Ovary (tissue), 7 donors: ENCODE measurements at regions not wholly inside any gene's neighbourhood (a gene's known extent, or its start where the extent isn't known, plus 50 kb on each side); places are given as distances from the start of the nearest gene placed in this dataset.

Experiments used
- DNase-seq, 5 donors: peaks; one replicate each; pipeline ENCODE4 v3.0.0-alpha.2; 2019 to 2020
- H3K27ac ChIP-seq, 2 donors: fragments of 200-600 bp; one replicate each; pipeline versions ENCODE4 v1.5.1 to v1.8.0; 2019 to 2022
- H3K27me3 ChIP-seq: fragments of 200-600 bp; one replicate; pipeline ENCODE4 v1.8.0; 2022
- H3K36me3 ChIP-seq: fragments of 200-600 bp; sonication (generic); one replicate; pipeline ENCODE4 v1.5.1; 2019
- H3K4me1 ChIP-seq: one replicate; pipeline ENCODE4 v1.8.1; 2013; ENCODE audit warnings: mild to moderate bottlenecking, moderate library complexity; ENCODE audit not compliant: insufficient read depth
- H3K4me3 ChIP-seq: fragments of 200-600 bp; sonication (generic); one replicate; pipeline ENCODE4 v1.5.1; 2017
- H3K9me3 ChIP-seq, 2 donors: fragments of 200-600 bp in 1 of 2; sonication (generic) in 1 of 2; one replicate each; pipeline versions ENCODE4 v1.5.1 to v1.8.1; 2013 to 2019; ENCODE audit warnings: mild to moderate bottlenecking in 1 of 2, moderate library complexity in 1 of 2
- EP300 ChIP-seq: sonication (generic); formaldehyde crosslinking; IDR thresholded peaks from one replicate; pipeline ENCODE4 v1.6.1; 2017; ENCODE audit warnings: antibody characterized with exemption
- POLR2A ChIP-seq: fragments of 450-650 bp; IDR thresholded peaks from one replicate; pipeline ENCODE4 v1.6.1; 2017; ENCODE audit warnings: antibody characterized with exemption, mild to moderate bottlenecking, moderate library complexity
- WGBS, 3 donors: extraction: QIAGEN DNeasy Blood & Tissue Kit in 1 of 3; methylation state at CpG; one replicate each; pipeline versions ENCODE4 v1.1.5 to v1.1.7; 2013 to 2017; 5-methylcytosine and 5-hydroxymethylcytosine counted together
- intact Hi-C, 4 donors: fragments of 100-400 bp; cut with DNase I; formaldehyde crosslinking; loops; one replicate each; pipeline versions ENCODE4 v1.11.0 to v1.15.1; 2022 to 2023
- TF ChIP-seq, protein P1 (sequence below), 3 donors: fragments of 450-650 bp in 2 of 3; fragments of 200-600 bp in 1 of 3; IDR thresholded peaks; one replicate each; pipeline versions ENCODE4 v1.5.1 to v1.8.0; 2016 to 2022; ENCODE audit warnings: antibody characterized with exemption in 3 of 3, mild to moderate bottlenecking in 1 of 3
- donor health status: DM: no; HTN: no; CAD: no; lungs with moderate emphysema.
- donor health status: DM: no; HTN: no; CAD: no.
- donor health status: Bipolar disorder and iron deficiency.
- donor health status: DM: no; HTN: no; CAD: no.
- donor health status: DM: yes; HTN: yes; CAD: no.

DNA sequence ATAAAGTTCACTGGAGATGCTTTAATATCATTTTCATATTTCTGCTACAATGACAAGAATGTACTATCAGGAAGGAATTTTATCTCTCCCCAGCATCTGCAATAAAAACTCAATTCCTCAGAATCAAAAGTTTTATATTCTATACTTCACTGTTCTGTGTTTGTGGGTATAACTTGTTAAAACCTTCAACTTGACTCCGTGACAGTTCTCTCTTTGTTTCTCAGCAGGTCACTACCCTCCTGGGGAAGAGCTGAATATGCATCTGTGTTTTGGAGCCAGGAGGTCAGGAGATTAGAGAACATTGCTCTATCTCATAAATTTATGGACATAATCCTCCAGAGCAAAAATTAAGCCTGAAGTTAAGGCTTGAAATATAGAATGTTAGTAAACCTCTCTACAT is 411.4 kb downstream of the TRIB2 start:
- no peaks in the 10 kb centered on the region for H3K9me3 ChIP-seq
- TF ChIP-seq, protein P1, sequence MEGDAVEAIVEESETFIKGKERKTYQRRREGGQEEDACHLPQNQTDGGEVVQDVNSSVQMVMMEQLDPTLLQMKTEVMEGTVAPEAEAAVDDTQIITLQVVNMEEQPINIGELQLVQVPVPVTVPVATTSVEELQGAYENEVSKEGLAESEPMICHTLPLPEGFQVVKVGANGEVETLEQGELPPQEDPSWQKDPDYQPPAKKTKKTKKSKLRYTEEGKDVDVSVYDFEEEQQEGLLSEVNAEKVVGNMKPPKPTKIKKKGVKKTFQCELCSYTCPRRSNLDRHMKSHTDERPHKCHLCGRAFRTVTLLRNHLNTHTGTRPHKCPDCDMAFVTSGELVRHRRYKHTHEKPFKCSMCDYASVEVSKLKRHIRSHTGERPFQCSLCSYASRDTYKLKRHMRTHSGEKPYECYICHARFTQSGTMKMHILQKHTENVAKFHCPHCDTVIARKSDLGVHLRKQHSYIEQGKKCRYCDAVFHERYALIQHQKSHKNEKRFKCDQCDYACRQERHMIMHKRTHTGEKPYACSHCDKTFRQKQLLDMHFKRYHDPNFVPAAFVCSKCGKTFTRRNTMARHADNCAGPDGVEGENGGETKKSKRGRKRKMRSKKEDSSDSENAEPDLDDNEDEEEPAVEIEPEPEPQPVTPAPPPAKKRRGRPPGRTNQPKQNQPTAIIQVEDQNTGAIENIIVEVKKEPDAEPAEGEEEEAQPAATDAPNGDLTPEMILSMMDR (IDR thresholded peaks at IDR 0.05) = no peak
- TF ChIP-seq EP300 (no peak), POLR2A (no peak)
- H3K4me1 ChIP-seq = no peaks in the 10 kb centered on the region
- no peak for DNase-seq
- no peaks in the 10 kb centered on the region for H3K36me3 ChIP-seq
- H3K27me3 ChIP-seq = no peaks in the 10 kb centered on the region
- intact Hi-C loops = no loop called here
- H3K4me3 ChIP-seq = no peak overlapping the region
- H3K27ac ChIP-seq = no peak overlapping the region
- 47 to 74% (median 61%) methylated on average over 1 of the region's 1 CpG for WGBS, 3 donors

DNA sequence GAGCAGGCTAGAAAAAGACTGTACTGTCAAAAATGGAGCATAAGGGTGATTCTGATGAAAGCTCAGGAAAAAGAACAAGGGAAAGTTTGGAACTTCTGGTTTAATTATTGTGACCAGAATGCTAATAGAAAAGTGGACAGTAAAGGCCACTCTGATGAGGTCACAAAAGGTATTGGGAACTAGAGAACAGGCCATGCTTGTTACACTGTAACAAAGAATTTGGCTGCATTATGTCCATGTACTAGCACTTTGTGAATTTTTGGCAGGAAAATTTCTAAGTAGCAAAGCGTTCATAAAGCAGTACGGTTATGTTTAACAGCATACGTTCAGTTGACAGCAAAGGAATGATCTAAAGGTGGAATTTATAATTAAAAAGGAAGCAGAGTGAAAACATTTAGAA is 418.6 kb downstream of the TRIB2 start:
- no peak overlapping the region for H3K4me3 ChIP-seq
- no peaks in the 10 kb centered on the region for H3K27me3 ChIP-seq
- H3K9me3 ChIP-seq = no peaks in the 10 kb centered on the region
- TF ChIP-seq POLR2A (no peak), EP300 (no peak)
- TF ChIP-seq, protein P1 (IDR thresholded peaks at IDR 0.05) = no peak
- no peak overlapping the region for H3K27ac ChIP-seq
- intact Hi-C loops = no loop called here
- DNase-seq = no peak
- H3K36me3 ChIP-seq = no peaks in the 10 kb centered on the region
- WGBS, 3 donors = 60 to 66% (median 61%) methylated on average over 3 of the region's 3 CpGs
- no peaks in the 10 kb centered on the region for H3K4me1 ChIP-seq

DNA sequence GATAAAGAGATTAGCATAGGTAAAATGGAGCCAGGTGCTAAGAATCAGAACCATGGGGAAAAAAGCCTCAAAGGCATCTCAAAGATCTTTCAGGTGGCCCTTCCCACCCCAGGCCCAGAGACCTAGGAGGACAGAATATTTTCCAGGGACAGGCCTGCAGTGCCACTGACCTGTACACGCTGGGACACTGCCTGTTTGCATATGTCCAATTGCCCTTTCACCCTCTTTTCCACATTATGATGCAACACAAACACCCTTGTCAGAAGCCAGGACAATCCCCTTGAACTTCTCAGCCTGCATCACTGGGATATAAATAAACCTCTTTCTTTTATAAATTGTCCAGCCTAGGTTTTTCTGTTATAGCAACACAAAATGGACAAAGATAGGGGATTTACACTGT is 419.1 kb downstream of the TRIB2 start:
- no peak overlapping the region for H3K4me3 ChIP-seq
- TF ChIP-seq EP300 (no peak), POLR2A (no peak)
- TF ChIP-seq, protein P1 (IDR thresholded peaks at IDR 0.05) = no peak
- WGBS, 3 donors = 50 to 79% (median 54%) methylated on average over 1 of the region's 1 CpG
- H3K36me3 ChIP-seq = no peaks in the 10 kb centered on the region
- no peaks in the 10 kb centered on the region for H3K27me3 ChIP-seq
- no peaks in the 10 kb centered on the region for H3K4me1 ChIP-seq
- H3K9me3 ChIP-seq = no peaks in the 10 kb centered on the region
- no peak for DNase-seq
- H3K27ac ChIP-seq = no peak overlapping the region
- intact Hi-C loops = no loop called here

GRCh38 chr2:13137679-13138078 is 420.9 kb downstream of the TRIB2 start:
- Histone ChIP-seq H3K4me3 (no peak overlapping the region), H3K9me3 (no peaks in the 10 kb centered on the region), H3K27me3 (no peaks in the 10 kb centered on the region), H3K36me3 (no peaks in the 10 kb centered on the region), H3K27ac (no peak overlapping the region), H3K4me1 (no peaks in the 10 kb centered on the region)
- no peak for TF ChIP-seq POLR2A
- TF ChIP-seq, protein P1 (IDR thresholded peaks at IDR 0.05) = no peak
- no peak for TF ChIP-seq EP300
- DNase-seq = no peak
- intact Hi-C loops = no loop called here
- WGBS, 3 donors = 88 to 90% (median 90%) methylated on average over 3 of the region's 3 CpGs

GRCh38 chr2:13141315-13141714 is 424.6 kb downstream of the TRIB2 start:
- 67 to 80% (median 79%) methylated on average over 2 of the region's 2 CpGs for WGBS, 3 donors
- H3K9me3 ChIP-seq = no peaks in the 10 kb centered on the region
- H3K4me3 ChIP-seq = no peak overlapping the region
- intact Hi-C loops = no loop called here
- DNase-seq = no peak
- H3K27ac ChIP-seq = no peak overlapping the region
- no peaks in the 10 kb centered on the region for H3K27me3 ChIP-seq
- no peaks in the 10 kb centered on the region for H3K4me1 ChIP-seq
- H3K36me3 ChIP-seq = no peaks in the 10 kb centered on the region
- TF ChIP-seq, protein P1 (IDR thresholded peaks at IDR 0.05) = no peak
- no peak for TF ChIP-seq POLR2A
- TF ChIP-seq EP300 = no peak
